ENCODE measurements at regions not wholly inside any gene's neighbourhood (a gene's known extent, or its start where the extent isn't known, plus 50 kb on each side); places are given as distances from the start of the nearest gene placed in this dataset.

GRCh38 chr3:82001276-82001923 is 240.0 kb upstream of the GBE1 start:
- TF ChIP-seq ZNF384 (IDR thresholded peaks at IDR 0.05) (no peak), L3MBTL2 (conservative IDR thresholded peaks at IDR 0.05) (no peak)

Measured in HEK293T (cell line).